Lower leg skin (tissue), 4 donors: ENCODE measurements at regions not wholly inside any gene's neighbourhood (a gene's known extent, or its start where the extent isn't known, plus 50 kb on each side); places are given as distances from the start of the nearest gene placed in this dataset.

Experiments
- DNase-seq, 2 donors: peaks; one replicate each; pipeline ENCODE4 v3.0.0-alpha.2; 2019; ENCODE audit warnings: low spot score in 2 of 2
- H3K4me3 ChIP-seq: fragments of 200-600 bp; sonication (generic); 2 replicates; pipeline ENCODE4 v1.5.1; 2017; ENCODE audit warnings: mild to moderate bottlenecking, low read depth; ENCODE audit not compliant: poor library complexity, severe bottlenecking
- POLR2A ChIP-seq, 2 donors: fragments of 450-650 bp; IDR thresholded peaks; one replicate each; pipeline ENCODE4 v1.6.1; 2016 to 2017; ENCODE audit warnings: antibody characterized with exemption in 2 of 2, mild to moderate bottlenecking in 1 of 2, moderate library complexity in 1 of 2
- WGBS, 2 donors: methylation state at CpG; one replicate each; pipeline ENCODE4 v1.1.5; 2018; 5-methylcytosine and 5-hydroxymethylcytosine counted together
- intact Hi-C: fragments of 100-400 bp; cut with DNase I; formaldehyde crosslinking; loops from one replicate; pipeline ENCODE4 v1.15.0; 2023; ENCODE audit warnings: low total_unique reads
- TF ChIP-seq, protein P1 (sequence below), 3 donors: fragments of 450-650 bp; IDR thresholded peaks; one replicate each; pipeline ENCODE4 v1.5.1; 2016; ENCODE audit warnings: antibody characterized with exemption in 3 of 3, mild to moderate bottlenecking in 3 of 3, moderate library complexity in 2 of 3

DNA sequence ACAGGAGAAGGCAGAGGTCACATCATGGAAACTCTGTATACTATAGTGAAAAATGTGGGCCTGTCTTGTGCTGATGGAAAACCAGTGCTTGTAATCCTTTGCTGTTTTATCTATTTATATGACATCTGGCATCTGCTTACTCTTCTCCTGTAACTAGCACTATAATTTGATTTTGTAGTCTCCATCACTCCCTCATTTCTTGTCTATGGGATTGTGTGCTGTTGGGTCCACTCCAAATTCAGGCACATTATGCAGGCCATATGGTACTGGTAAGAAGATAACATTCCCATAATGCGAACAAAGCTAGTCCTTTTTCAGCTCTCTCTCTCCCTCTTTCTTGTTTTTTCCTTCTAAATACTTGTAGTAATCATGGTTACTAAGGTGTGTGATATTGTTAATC, 581.2 kb upstream of the IGFBP7 start:
- WGBS, 2 donors, result 62 to 83% methylated on average over 1 of the region's 1 CpG
- intact Hi-C loops, result no loop called here
- TF ChIP-seq POLR2A (IDR thresholded peaks at IDR 0.05), result no peak
- TF ChIP-seq, protein P1, sequence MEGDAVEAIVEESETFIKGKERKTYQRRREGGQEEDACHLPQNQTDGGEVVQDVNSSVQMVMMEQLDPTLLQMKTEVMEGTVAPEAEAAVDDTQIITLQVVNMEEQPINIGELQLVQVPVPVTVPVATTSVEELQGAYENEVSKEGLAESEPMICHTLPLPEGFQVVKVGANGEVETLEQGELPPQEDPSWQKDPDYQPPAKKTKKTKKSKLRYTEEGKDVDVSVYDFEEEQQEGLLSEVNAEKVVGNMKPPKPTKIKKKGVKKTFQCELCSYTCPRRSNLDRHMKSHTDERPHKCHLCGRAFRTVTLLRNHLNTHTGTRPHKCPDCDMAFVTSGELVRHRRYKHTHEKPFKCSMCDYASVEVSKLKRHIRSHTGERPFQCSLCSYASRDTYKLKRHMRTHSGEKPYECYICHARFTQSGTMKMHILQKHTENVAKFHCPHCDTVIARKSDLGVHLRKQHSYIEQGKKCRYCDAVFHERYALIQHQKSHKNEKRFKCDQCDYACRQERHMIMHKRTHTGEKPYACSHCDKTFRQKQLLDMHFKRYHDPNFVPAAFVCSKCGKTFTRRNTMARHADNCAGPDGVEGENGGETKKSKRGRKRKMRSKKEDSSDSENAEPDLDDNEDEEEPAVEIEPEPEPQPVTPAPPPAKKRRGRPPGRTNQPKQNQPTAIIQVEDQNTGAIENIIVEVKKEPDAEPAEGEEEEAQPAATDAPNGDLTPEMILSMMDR (IDR thresholded peaks at IDR 0.05), result no peak
- H3K4me3 ChIP-seq, result no peak overlapping the region
- DNase-seq, result no peak

DNA sequence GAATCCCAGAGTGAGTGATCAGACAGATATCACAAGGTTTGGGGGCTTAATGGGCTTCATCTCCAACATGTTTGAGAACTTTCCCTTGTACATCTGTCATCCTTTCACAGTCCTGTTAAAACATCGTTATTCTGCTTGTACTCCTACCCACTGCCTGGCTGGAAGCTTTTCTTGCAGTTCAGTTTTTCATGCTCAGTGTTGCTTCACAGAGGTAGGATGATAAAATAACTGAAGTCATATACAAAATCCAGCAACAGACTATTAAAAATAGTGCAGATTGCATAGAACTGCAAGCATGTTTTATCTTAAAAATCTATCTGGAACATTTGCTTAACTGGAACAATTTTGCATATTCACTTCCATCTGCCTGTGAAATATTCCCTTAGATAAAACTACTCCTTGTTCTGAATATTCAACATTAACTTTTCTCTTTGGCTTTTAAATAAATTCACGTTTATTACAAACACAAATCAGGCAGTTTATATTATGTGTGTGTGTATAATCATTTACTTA, 579.6 kb upstream of the IGFBP7 start:
- 37 to 49% methylated on average over 2 of the region's 2 CpGs for WGBS, 2 donors

GRCh38 chr4:57682275-57682674, 572.1 kb upstream of the IGFBP7 start:
- TF ChIP-seq POLR2A (IDR thresholded peaks at IDR 0.05), result no peak
- TF ChIP-seq, protein P1 (IDR thresholded peaks at IDR 0.05), result no peak
- intact Hi-C loops, result no loop called here
- DNase-seq, result no peak

More for the DNA sequence above, 579.6 kb upstream of the IGFBP7 start:
- no peak for TF ChIP-seq POLR2A (IDR thresholded peaks at IDR 0.05)
- TF ChIP-seq, protein P1 (IDR thresholded peaks at IDR 0.05), result no peak
- H3K4me3 ChIP-seq, result no peak overlapping the region
- no peak for DNase-seq
- intact Hi-C loops, result no loop called here

GRCh38 chr4:57679969-57680368, 569.8 kb upstream of the IGFBP7 start:
- TF ChIP-seq POLR2A (IDR thresholded peaks at IDR 0.05), result no peak
- TF ChIP-seq, protein P1 (IDR thresholded peaks at IDR 0.05), result no peak
- DNase-seq, result no peak
- intact Hi-C loops, result no loop called here
- WGBS, 2 donors, result 81 to 92% methylated on average over 7 of the region's 7 CpGs
- no peak overlapping the region for H3K4me3 ChIP-seq

More at GRCh38 chr4:57682275-57682674, 572.1 kb upstream of the IGFBP7 start:
- no peak overlapping the region for H3K4me3 ChIP-seq

- no peak for DNase-seq
- intact Hi-C loops, result no loop called here
- TF ChIP-seq, protein P1 (IDR thresholded peaks at IDR 0.05), result no peak
- TF ChIP-seq POLR2A (IDR thresholded peaks at IDR 0.05), result no peak
- 94 to 97% methylated on average over 6 of the region's 6 CpGs for WGBS, 2 donors
- no peak overlapping the region for H3K4me3 ChIP-seq
These were observed 566.2 kb upstream of the IGFBP7 start for GRCh38 chr4:57676394-57676793.

- H3K4me3 ChIP-seq, result no peak overlapping the region
- 53 to 54% methylated on average over 2 of the region's 2 CpGs for WGBS, 2 donors
- DNase-seq, result no peak
- intact Hi-C loops, result no loop called here
- no peak for TF ChIP-seq POLR2A (IDR thresholded peaks at IDR 0.05)
- TF ChIP-seq, protein P1 (IDR thresholded peaks at IDR 0.05), result no peak
These were observed 562.8 kb upstream of the IGFBP7 start for GRCh38 chr4:57672846-57673433.
